ENCODE measurements at regions not wholly inside any gene's neighbourhood (a gene's known extent, or its start where the extent isn't known, plus 50 kb on each side); places are given as distances from the start of the nearest gene placed in this dataset.

GRCh38 chr1:99577313-99577712 is 68.6 kb upstream of the PALMD start:
- H3K4me3 ChIP-seq (ENCODE audit: low read depth, low read length): no peak overlapping the region
- no peak for DNase-seq (ENCODE audit: low read depth)
- TF ChIP-seq CTCF (conservative IDR thresholded peaks at IDR 0.05; ENCODE audit: low read depth, low read length): no peak

GRCh38 chr1:99579691-99580172 is 66.2 kb upstream of the PALMD start:
- no peak for TF ChIP-seq CTCF (conservative IDR thresholded peaks at IDR 0.05; ENCODE audit: low read depth, low read length)
- no peak for DNase-seq (ENCODE audit: low read depth)

GRCh38 chr1:99580451-99580850 is 65.5 kb upstream of the PALMD start:
- H3K4me3 ChIP-seq (ENCODE audit: low read depth, low read length): no peak overlapping the region
- TF ChIP-seq CTCF (conservative IDR thresholded peaks at IDR 0.05; ENCODE audit: low read depth, low read length): no peak
- peak; percentile 18 for DNase-seq (ENCODE audit: low read depth)

More at GRCh38 chr1:99579691-99580172, 66.2 kb upstream of the PALMD start:
- H3K4me3 ChIP-seq (ENCODE audit: low read depth, low read length): no peak overlapping the region

- no peak for DNase-seq (ENCODE audit: low read depth)
- H3K4me3 ChIP-seq (ENCODE audit: low read depth, low read length): no peak overlapping the region
- TF ChIP-seq CTCF (conservative IDR thresholded peaks at IDR 0.05; ENCODE audit: low read depth, low read length): no peak
These were observed 58.9 kb upstream of the PALMD start for GRCh38 chr1:99587008-99587407.

GRCh38 chr1:99589186-99589636 is 56.7 kb upstream of the PALMD start:
- H3K4me3 ChIP-seq (ENCODE audit: low read depth, low read length): no peak overlapping the region
- TF ChIP-seq CTCF (conservative IDR thresholded peaks at IDR 0.05; ENCODE audit: low read depth, low read length): no peak
- DNase-seq (ENCODE audit: low read depth): no peak

- no peak for TF ChIP-seq CTCF (conservative IDR thresholded peaks at IDR 0.05; ENCODE audit: low read depth, low read length)
- peak; percentile 88 for DNase-seq (ENCODE audit: low read depth)
These were observed 55.2 kb upstream of the PALMD start for GRCh38 chr1:99590578-99591209.

GRCh38 chr1:99591886-99592285 is 54.0 kb upstream of the PALMD start:
- no peak overlapping the region for H3K4me3 ChIP-seq (ENCODE audit: low read depth, low read length)
- no peak for TF ChIP-seq CTCF (conservative IDR thresholded peaks at IDR 0.05; ENCODE audit: low read depth, low read length)
- no peak for DNase-seq (ENCODE audit: low read depth)

More at GRCh38 chr1:99590578-99591209, 55.2 kb upstream of the PALMD start:
- no peak overlapping the region for H3K4me3 ChIP-seq (ENCODE audit: low read depth, low read length)

Measured in choroid plexus epithelial cell (primary cell).